HG03457 (cell line): ENCODE measurements at regions not wholly inside any gene's neighbourhood (a gene's known extent, or its start where the extent isn't known, plus 50 kb on each side); places are given as distances from the start of the nearest gene placed in this dataset.
"Not testable (repeated sequence)": the region's sequence is repeated elsewhere in the genome, so short reads cannot be mapped to it uniquely, and the experiment has no call there.

Experiments used
- ATAC-seq: cut with Tn5 transposase; IDR thresholded peaks from one replicate; pipeline ENCODE4 v1.9.1; 2021; ENCODE audit warnings: moderate number of reproducible peaks; ENCODE audit not compliant: unreplicated experiment

DNA sequence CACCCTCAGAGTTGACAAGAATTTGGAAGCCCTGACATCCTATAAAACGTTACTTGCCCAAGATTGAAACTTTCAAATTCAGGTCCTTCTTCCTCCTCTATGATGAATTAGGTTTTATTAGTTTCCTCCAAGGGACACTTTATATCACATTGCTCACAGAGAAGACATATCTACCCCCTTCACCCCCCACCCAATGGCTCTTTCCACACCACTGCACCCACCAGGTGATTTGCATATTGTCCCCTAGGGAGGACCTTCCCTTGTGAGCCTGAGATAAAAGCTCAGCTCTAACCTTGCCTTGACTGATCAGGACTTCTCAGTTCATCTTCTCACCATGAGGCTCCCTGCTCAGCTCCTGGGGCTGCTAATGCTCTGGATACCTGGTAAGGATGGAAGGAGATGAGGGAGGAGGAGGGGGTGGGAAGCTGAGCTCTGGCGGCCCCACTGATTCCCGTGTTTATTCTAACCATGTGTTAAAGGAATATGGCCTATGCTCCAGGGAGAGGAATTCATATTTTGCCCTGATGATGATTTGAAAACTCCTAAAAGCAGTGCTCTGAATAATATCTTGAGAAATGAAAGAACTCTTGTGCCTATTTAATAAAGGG lies 1255.8 kb downstream of the RPIA start:
- ATAC-seq = not testable (repeated sequence)

DNA sequence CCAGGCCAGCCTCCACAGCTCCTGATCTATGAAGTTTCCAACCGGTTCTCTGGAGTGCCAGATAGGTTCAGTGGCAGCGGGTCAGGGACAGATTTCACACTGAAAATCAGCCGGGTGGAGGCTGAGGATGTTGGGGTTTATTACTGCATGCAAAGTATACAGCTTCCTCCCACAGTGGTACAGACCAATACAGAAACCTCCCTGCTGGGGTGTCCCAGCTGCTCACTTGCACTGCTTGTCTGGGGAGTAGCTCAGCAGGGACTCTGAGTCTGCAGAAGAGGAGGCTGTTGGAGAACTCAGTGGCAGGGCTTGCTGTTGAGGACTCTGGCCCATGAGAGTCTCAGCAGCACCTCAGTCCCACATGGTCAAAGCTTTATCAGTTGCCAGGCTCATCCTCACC lies 1256.6 kb downstream of the RPIA start:
- ATAC-seq = not testable (repeated sequence)

- ATAC-seq = not testable (repeated sequence)
These were observed 1259.3 kb downstream of the RPIA start for GRCh38 chr2:89950807-89951206.

- ATAC-seq = not testable (repeated sequence)
These were observed 1265.8 kb downstream of the RPIA start for GRCh38 chr2:89957236-89957635.

DNA sequence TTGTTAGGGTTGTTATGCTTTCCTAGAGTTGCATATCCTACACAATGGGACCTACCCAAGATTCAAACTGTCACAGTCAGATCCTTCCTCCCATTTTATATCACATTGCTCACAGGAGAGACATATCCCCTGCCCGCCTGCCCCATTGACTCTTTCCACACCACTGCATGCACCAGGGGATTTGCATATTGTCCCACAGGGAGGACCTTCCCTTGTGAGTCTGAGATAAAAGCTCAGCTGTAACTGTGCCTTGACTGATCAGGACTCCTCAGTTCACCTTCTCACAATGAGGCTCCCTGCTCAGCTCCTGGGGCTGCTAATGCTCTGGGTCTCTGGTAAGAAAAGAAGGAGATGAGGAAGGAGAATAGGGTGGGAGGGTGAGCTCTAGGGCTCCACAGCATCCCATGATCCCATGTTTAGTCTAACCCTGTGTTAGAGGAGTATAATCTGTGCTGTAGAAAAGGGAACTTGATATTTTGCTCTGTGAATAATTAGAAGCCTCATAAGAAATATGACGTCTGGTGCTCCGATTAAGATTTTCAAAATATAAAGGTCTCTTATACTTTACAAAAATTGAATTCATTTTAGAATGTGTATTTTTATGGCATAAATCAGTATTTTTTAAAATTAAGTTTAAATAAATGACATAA lies 1268.4 kb downstream of the RPIA start:
- not testable (repeated sequence) for ATAC-seq

GRCh38 chr2:89960570-89960969 lies 1269.1 kb downstream of the RPIA start:
- ATAC-seq = not testable (repeated sequence)

DNA sequence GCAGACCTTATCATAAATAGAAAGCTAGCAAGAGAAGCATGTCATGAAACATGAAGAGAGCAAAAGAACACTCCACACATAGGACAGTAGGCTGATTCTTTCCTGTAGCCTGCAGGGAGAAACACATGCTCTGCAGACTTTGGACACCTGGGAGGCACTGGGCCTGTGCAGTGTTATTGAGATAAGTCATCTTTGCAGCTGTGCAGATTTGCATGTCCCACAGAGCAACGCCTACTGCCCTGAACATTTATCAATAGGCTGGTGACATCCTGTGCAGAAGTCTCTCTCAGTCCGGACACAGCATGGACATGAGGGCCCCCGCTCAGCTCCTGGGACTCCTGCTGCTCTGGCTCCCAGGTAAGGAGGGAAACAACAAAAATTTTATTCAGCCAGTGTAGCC lies 1277.1 kb downstream of the RPIA start:
- not testable (repeated sequence) for ATAC-seq

DNA sequence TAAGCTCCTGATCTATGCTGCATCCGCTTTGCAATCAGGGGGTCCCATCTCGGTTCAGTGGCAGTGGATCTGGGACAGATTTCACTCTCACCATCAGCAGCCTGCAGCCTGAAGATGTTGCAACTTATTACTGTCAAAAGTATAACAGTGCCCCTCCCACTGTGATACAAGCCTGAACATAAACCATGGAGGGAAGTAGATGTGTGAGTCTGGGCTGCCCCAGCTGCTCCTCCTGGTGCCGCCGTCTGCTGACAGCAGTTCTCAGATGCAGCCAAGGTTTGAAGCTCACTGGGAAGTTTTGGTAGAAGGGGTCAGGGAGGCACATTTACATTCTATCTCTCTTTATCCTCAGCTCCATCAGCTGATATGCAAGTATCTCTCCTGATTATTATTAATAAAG lies 1277.7 kb downstream of the RPIA start:
- ATAC-seq = not testable (repeated sequence)

DNA sequence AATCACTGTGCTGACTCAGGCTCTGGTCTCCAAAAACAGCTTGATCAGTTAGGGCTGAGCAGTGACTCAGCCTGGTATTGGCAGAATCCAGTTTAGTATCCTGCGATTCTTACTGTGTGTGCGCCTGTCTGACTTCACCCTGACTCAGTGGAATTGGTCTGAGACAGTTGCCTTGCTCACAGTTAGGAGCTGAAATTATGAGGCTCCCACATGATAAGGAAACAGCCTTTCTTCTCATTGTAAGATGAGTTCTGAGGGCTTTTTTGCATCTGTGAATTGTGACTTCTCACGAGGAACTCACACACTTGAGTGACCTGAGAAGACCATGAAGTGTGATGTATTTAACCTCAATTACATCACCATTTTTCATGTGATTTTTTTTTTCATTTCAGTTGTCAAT lies 1282.4 kb downstream of the RPIA start:
- ATAC-seq = not testable (repeated sequence)

DNA sequence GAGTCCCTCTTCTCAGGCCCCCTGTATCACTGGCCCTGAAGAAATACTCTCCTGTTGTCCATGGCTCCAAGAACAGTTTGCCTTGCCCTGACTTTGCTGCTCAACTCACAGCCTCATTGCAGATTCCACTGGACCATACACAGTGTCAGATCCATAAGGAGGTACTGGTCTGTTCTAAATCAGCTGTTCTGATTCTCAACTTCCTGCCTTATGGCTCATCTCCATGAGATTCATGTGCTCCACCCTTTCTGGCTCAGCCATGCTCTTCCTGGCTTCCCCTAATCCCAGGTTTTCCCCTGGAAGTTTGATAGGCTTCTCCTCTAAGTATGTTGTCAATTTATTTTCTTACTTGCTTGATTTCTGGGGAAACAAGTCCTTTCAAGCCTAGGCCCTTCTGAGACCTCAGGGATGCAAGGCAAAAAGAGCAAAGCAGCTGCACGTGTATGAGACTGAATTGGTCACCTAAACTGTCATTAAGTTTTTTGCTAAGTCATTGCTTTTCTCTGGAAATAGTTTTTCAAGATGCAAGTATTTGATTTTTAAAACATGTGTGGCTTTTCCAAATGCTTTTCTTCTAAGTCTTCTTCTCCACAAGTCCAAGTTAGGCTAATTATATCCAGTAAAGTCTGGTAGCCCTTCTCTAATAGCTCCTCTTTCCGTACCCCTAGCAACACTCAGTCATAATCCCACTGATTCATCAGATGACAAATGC lies 1288.5 kb downstream of the RPIA start:
- not testable (repeated sequence) for ATAC-seq

DNA sequence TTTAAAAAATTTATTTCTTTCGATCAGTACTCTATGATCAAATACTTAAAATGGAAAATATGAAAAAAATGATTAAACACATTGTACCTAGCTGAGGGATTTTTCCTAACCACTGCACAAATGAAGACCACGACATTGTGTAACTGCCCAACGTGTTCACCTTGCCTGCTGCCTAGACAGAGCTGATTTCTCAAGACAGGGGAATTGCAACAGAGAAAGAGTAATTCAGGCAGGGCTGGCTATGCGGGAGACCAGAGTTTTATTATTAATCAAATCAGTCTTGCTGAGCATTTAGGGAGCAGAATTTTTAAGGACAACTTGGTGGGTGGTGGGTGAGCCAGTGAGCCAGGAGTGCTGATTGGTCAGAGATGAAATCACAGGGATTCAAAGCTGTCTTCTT lies 1290.8 kb downstream of the RPIA start:
- ATAC-seq = not testable (repeated sequence)

- ATAC-seq = not testable (repeated sequence)
These were observed 1294.2 kb downstream of the RPIA start for GRCh38 chr2:89985650-89986049.

GRCh38 chr2:89986532-89986931 lies 1295.1 kb downstream of the RPIA start:
- not testable (repeated sequence) for ATAC-seq

GRCh38 chr2:89996779-89997178 lies 1305.3 kb downstream of the RPIA start:
- not testable (repeated sequence) for ATAC-seq

DNA sequence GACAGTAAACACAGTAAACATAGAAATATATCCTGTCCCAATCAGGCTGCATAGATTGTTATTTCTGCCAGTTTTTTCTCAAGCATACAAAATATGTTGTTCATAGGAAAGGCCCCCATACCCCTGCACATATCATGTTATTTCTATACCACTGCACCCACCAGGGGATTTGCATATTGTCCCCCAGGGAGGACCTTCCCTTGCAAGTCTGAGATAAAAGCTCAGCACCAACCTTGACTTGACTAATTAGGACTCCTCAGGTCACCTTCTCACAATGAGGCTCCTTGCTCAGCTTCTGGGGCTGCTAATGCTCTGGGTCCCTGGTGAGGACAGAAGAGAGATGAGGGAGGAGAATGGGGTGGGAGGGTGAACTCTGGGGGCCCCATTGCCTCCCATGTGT lies 1313.1 kb downstream of the RPIA start:
- not testable (repeated sequence) for ATAC-seq

DNA sequence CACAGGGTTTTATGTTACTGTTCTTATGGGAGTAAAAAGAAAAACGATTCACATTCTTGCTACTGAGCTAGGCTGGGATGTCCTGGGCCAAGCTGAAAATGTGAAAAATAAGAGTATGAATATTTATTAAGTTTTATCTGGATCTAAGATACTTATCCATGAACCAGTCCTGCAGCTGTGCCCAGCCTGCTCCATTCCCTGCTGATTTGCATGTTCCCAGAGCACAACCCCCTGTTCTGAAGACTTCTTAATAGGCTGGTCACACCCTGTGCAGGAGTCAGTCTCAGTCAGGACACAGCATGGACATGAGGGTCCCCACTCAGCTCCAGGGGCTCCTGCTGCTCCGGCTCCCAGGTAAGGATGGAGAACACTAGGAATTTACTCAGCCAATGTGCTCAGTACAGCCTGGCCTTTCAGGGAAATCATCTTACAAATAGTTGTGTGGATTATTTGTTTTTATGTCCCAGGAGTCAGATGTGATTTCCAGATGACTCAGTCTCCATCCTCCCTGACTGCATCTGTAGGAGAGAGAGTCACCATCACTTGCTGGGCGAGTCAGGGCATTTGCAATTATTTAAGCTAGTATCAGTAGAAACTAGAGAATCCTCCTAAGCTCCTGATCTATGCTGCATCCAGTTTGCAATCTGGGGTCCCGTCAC lies 1319.1 kb downstream of the RPIA start:
- not testable (repeated sequence) for ATAC-seq

GRCh38 chr2:90011101-90011443 lies 1319.6 kb downstream of the RPIA start:
- ATAC-seq = not testable (repeated sequence)

DNA sequence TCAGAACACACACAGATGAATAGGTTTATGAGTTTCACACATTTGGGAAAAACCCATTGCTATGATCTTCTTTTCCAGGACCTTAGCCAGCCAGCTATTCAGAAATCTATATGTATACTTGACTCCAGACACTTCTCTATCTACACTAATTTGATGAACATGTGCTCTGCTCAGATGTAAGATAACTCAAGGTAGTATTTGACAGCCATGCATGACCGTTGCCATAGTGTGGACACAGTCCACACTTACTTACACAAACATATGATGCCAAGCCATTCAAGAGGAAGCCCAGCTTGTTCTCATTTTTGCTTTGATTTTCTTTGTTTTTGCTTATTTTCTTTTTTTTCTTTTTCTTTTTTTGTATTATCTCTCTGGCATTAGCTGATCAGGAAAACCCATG lies 1328.4 kb downstream of the RPIA start:
- not testable (repeated sequence) for ATAC-seq

DNA sequence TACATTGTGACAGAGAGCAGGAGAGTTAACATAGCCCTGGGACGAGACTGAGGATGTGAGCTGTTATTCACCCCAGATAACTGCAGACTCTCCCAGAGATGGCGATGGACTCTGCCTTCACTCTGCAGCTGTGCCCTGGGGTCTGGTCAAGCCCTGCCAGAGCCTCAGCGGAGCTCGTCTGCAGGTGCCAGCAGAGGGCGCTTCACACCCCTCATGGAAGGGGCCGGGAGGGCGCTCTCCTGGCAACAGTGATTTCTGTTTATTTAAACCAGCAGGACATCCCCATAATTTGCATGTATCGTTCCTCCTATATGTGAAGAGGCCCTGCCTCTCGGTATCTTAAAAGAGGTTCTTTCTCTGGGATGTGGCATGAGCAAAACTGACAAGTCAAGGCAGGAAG lies 1329.8 kb downstream of the RPIA start:
- ATAC-seq = peak; percentile 82

DNA sequence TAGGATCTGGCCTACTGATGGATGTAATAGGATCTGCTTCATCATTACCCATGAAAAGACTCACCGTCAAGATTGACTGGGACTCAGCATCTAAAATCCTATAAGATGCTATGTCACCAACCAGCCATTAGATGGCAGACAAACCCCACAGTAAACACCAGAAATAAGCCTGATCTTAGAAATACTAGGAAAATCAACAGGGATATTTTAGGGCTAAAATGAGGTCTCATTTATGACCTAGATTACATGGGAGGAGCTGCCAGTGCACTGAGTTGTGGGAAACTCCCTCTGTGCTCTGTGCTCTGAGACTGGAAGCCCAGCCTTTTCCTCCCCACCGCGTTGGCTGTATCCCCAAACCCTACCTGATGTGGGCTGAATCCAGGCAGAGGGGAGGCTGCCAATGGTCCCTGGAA lies 1335.8 kb downstream of the RPIA start:
- ATAC-seq = not testable (repeated sequence)

DNA sequence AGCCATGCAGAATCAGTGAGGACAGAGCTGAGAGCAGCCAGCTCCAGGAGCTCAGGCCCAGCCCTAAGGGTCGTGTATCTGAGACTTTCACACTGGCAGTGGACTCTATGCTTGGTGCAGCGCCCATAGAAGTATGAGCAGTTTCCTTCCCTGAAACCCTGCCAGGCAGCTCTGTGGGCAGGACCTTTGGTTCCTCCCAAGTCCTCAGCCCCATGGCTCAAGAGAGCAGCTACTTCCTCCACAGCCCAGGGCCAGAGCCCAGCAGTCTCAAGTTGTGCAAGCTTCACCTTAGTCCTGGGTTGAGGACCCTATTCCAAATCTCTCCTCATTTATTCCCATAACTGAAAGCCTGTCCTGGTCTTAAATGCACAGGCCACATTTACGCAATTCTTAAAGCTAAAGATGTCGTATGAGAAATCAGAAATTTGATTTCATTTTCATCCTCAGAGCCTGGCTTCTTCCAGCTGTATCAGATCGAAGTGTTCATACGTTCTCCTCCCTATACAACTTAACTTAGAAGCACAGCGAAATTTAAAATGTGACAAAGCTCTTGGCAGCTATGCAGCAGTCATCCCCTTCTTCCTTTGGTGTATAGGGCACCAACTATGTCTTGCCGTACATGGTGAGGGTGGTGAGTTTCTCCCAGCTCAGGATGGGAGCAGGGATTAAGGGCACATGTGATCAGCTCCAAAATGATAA lies 1337.1 kb downstream of the RPIA start:
- not testable (repeated sequence) for ATAC-seq
